Myocyte (in vitro differentiated cells): ENCODE measurements at regions not wholly inside any gene's neighbourhood (a gene's known extent, or its start where the extent isn't known, plus 50 kb on each side); places are given as distances from the start of the nearest gene placed in this dataset.
"Not testable (repeated sequence)": the region's sequence is repeated elsewhere in the genome, so short reads cannot be mapped to it uniquely, and the experiment has no call there.

ENCODE experiments used
- DNase-seq: peaks from one replicate; pipeline ENCODE4 v3.0.0-alpha.2; 2012; ENCODE audit warnings: low read depth

- DNase-seq = not testable (repeated sequence)
These were observed 70.2 kb downstream of the LGALS9C start for GRCh38 chr17:18546514-18547398.

DNA sequence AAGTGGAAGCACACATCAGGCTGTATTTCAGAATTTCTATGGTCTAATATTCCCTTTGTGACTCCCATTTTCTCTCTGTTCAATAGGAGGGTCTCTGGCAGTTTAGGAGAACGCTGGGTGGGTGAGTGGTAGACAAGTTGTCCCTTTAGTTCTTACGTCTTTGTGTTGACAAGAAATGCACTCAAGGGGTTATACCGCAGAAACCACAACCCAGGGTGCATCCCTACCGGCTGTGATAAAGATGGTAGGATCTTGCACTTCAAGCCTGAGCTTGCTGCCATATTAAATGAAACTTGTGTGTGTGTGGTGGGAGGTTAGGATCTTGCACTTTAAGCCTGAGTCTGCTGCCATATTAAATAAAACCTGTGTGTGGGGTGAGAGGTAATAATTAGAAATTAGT is 80.5 kb downstream of the LGALS9C start:
- not testable (repeated sequence) for DNase-seq

GRCh38 chr17:18563381-18564098 is 80.7 kb downstream of the TBC1D28 start:
- DNase-seq = peak; percentile 35

DNA sequence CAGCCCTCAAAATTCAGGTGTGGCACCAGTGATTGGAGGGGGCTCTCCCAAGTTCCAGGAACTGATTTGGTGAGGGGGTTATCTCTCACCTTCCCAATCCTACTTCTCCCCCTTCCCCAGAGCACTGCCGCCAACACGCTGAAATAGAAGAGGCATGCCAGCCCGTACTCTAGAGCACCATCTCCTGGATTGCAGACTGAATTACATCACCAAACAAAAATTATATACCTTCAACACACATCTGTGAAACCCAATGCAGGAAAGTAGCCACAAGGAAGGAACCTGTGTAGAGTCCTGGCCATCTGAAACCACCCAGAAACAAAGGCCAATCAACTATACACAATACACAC is 80.1 kb downstream of the TBC1D28 start:
- DNase-seq = peak; percentile 26

- DNase-seq = peak; percentile 10
These were observed 75.8 kb downstream of the TBC1D28 start for GRCh38 chr17:18568108-18568995.

- DNase-seq = peak; percentile 48
These were observed 74.7 kb downstream of the TBC1D28 start for GRCh38 chr17:18569489-18569913.

DNA sequence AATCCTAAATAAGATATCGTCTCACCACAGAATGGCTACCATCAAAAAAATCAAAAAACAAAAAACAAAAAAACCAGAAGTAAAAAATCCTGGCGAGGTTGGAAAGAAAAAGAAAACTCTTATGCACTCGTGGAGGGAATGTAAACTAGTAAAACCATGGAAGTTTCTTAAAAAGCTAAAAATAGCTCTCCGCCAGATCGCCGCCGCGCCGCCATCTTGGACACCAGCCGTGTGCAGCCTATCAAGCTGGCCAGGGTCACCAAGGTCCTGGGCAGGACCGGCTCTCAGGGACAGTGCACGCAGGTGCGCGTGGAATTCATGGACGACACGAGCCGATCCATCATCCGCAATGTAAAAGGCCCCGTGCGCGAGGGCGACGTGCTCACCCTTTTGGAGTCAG is 71.7 kb downstream of the TBC1D28 start:
- DNase-seq = not testable (repeated sequence)

DNA sequence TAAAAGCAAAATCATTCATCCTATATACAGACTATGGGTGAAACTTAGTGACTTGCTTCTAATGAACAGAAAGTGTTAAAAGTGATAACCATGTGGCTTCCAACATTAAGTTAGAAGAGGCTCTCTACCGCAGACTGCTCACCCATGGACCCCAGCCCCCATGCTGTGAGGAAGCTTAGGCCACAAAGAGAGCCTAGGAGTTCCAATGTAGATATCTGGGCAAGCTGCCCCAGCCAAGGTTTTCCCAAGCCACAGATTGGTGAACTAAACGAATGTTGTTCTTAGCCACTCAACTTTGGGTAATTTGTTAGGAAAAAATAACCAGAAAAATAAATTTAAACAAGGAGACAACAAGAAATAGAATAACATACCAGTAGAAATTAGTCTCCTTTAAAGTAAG is 70.1 kb downstream of the TBC1D28 start:
- DNase-seq = peak; percentile 13
